ENCODE measurements at regions not wholly inside any gene's neighbourhood (a gene's known extent, or its start where the extent isn't known, plus 50 kb on each side); places are given as distances from the start of the nearest gene placed in this dataset.

- no peak for DNase-seq (ENCODE audit: low spot score)
Measured at GRCh38 chr12:116483959-116484750, 75.0 kb upstream of the MAP1LC3B2 start.

GRCh38 chr12:116484807-116485206 is 74.4 kb upstream of the MAP1LC3B2 start:
- no peak for DNase-seq (ENCODE audit: low spot score)

GRCh38 chr12:116489116-116489515 is 70.1 kb upstream of the MAP1LC3B2 start:
- DNase-seq (ENCODE audit: low spot score), result no peak

GRCh38 chr12:116490471-116490870 is 68.7 kb upstream of the MAP1LC3B2 start:
- no peak for DNase-seq (ENCODE audit: low spot score)

- peak; percentile 57 for DNase-seq (ENCODE audit: low spot score)
Measured at GRCh38 chr12:116492703-116493324, 66.4 kb upstream of the MAP1LC3B2 start.

- DNase-seq (ENCODE audit: low spot score), result no peak
Measured at GRCh38 chr12:116495260-116495659, 63.9 kb upstream of the MAP1LC3B2 start.

- no peak for DNase-seq (ENCODE audit: low spot score)
Measured at GRCh38 chr12:116497051-116497591, 62.1 kb upstream of the MAP1LC3B2 start.

GRCh38 chr12:116498471-116498870 is 60.7 kb upstream of the MAP1LC3B2 start:
- no peak for DNase-seq (ENCODE audit: low spot score)

GRCh38 chr12:116502141-116502725 is 56.9 kb upstream of the MAP1LC3B2 start:
- DNase-seq (ENCODE audit: low spot score), result no peak

- no peak for DNase-seq (ENCODE audit: low spot score)
Measured at GRCh38 chr12:116502989-116503496, 56.1 kb upstream of the MAP1LC3B2 start.

- no peak for DNase-seq (ENCODE audit: low spot score)
Measured at GRCh38 chr12:116504438-116504837, 54.7 kb upstream of the MAP1LC3B2 start.

GRCh38 chr12:116506697-116507064 is 52.5 kb upstream of the MAP1LC3B2 start:
- DNase-seq (ENCODE audit: low spot score), result no peak

- DNase-seq (ENCODE audit: low spot score), result no peak
Measured at GRCh38 chr12:116508145-116509121, 50.7 kb upstream of the MAP1LC3B2 start.

Data from hematopoietic multipotent progenitor cell treated with erythropoietin and hydrocortisone succinate and interleukin-3 and kit ligand, for 17 days (in vitro differentiated cells).